Kidney (tissue), 13 donors: ENCODE measurements at regions not wholly inside any gene's neighbourhood (a gene's known extent, or its start where the extent isn't known, plus 50 kb on each side); places are given as distances from the start of the nearest gene placed in this dataset.

Source experiments
- DNase-seq, 5 donors: peaks; one replicate each; pipeline ENCODE4 v3.0.0-alpha.2; 2013 to 2020
- FAIRE-seq: peaks from 2 replicates; lab custom pipeline; 2012; peaks lifted over from hg19 to GRCh38; lab: Jason Lieb, UNC
- H3K27ac ChIP-seq, 2 donors: one replicate each; pipeline ENCODE4 v1.7.0; 2013; ENCODE audit warnings: low read depth in 2 of 2, low read length in 2 of 2, inconsistent platforms in 1 of 2
- H3K27me3 ChIP-seq: one replicate; pipeline ENCODE4 v1.7.1; 2013; ENCODE audit warnings: low read length, inconsistent platforms; ENCODE audit not compliant: control insufficient read depth, insufficient read depth
- H3K36me3 ChIP-seq, 3 donors: one replicate each; pipeline versions ENCODE4 v1.7.0 to v1.7.1; 2013; ENCODE audit warnings: low read length in 3 of 3, control low read depth in 1 of 3, inconsistent platforms in 1 of 3; ENCODE audit not compliant: insufficient read depth in 3 of 3, control insufficient read depth in 2 of 3
- H3K4me1 ChIP-seq, 3 donors: one replicate each; pipeline versions ENCODE4 v1.7.0 to v1.7.1; 2013; ENCODE audit warnings: low read length in 3 of 3, inconsistent platforms in 1 of 3, low read depth in 1 of 3; ENCODE audit not compliant: control insufficient read depth in 2 of 3, insufficient read depth in 2 of 3
- H3K4me3 ChIP-seq, 3 donors: one replicate each; pipeline versions ENCODE4 v1.7.0 to v1.8.1; 2013; ENCODE audit warnings: low read length in 3 of 3, control low read depth in 1 of 3, inconsistent platforms in 1 of 3
- H3K9ac ChIP-seq, 3 donors: one replicate each; pipeline versions ENCODE4 v1.7.0 to v1.7.1; 2013; ENCODE audit warnings: low read length in 3 of 3, control low read depth in 1 of 3, inconsistent platforms in 1 of 3
- H3K9me3 ChIP-seq, 3 donors: one replicate each; pipeline versions ENCODE4 v1.7.0 to v1.7.1; 2013; ENCODE audit warnings: low read length in 3 of 3, control low read depth in 1 of 3, inconsistent platforms in 1 of 3; ENCODE audit not compliant: control insufficient read depth in 2 of 3, insufficient read depth in 1 of 3
- intact Hi-C: fragments of 100-400 bp; cut with DNase I; formaldehyde crosslinking; loops from one replicate; pipeline ENCODE4 v1.11.1; 2022
- TF ChIP-seq, protein P1 (sequence below): IDR thresholded peaks from 3 replicates; pipeline ENCODE4 v1.5.1; 2012; ENCODE audit warnings: mild to moderate bottlenecking, moderate library complexity, borderline replicate concordance; ENCODE audit not compliant: insufficient read depth; ENCODE audit errors: extremely low read depth
- donor health status: control.
- donor health status: control.
- donor health status: control.
- donor health status: control.
- donor health status: control.
- donor health status: DM: yes; HTN: yes; CAD: no.
- donor health status: Normal renal cell carcinoma (clear cell type).

DNA sequence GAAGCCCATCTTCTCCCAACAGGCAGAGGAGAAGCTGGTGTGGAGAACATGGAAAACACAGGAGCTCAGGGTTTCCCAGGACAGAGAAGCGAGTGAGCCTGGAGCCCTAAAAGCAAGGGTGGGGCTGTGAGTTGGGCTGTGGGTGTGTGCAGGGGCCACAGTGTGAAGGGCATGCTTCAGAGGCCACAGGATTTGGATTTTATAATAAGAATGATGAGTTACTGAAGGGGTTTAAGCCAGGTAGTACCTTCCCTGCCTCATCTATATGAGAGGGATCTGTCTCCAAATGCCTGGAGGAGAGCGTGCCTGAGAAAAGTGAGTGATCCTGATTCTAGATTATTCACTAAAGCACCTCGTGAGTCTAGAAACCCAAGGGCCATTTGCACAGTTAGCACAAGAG is 106.8 kb downstream of the VPREB1 start:
- no peak for DNase-seq
- H3K4me1 ChIP-seq, result no peaks in the 10 kb centered on the region

DNA sequence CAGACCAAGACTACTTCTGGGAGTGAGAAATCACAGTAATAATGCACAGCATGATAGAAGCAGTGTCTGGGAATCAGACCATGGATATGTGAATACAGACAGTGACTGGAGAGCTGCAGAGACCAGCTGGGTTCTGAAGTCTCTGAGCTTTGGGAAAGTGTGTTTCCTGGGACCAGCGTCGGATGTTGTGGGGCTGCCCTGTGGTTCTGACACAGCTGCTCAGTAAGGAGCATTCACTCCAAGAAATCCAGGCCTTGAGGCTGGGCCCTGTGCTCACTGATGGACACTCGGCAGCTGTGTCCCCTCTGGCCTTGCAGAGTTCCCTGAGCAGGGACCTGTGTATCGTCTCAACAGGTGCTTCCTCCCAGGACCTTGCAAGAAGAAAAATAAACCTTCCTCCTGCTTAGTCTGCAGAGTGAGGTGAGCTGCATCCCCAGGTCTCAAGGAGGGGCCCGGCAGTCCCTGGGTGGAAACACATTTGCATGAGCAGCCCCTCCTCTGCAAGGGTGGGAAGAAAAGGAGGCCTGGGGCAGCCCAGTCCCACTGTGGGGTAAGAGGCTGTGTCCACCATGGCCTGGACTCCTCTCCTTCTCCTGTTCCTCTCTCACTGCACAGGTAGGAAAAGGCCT is 107.9 kb downstream of the VPREB1 start:
- no peaks in the 10 kb centered on the region for H3K4me1 ChIP-seq
- no peak overlapping the region for H3K9ac ChIP-seq
- DNase-seq (no peak), FAIRE-seq (no peak)
- intact Hi-C loops, result no loop called here
- no peaks in the 10 kb centered on the region for H3K36me3 ChIP-seq
- no peak overlapping the region for H3K27ac ChIP-seq
- no peaks in the 10 kb centered on the region for H3K9me3 ChIP-seq
- H3K27me3 ChIP-seq, result no peaks in the 10 kb centered on the region
- no peak overlapping the region for H3K4me3 ChIP-seq
- TF ChIP-seq, protein P1, sequence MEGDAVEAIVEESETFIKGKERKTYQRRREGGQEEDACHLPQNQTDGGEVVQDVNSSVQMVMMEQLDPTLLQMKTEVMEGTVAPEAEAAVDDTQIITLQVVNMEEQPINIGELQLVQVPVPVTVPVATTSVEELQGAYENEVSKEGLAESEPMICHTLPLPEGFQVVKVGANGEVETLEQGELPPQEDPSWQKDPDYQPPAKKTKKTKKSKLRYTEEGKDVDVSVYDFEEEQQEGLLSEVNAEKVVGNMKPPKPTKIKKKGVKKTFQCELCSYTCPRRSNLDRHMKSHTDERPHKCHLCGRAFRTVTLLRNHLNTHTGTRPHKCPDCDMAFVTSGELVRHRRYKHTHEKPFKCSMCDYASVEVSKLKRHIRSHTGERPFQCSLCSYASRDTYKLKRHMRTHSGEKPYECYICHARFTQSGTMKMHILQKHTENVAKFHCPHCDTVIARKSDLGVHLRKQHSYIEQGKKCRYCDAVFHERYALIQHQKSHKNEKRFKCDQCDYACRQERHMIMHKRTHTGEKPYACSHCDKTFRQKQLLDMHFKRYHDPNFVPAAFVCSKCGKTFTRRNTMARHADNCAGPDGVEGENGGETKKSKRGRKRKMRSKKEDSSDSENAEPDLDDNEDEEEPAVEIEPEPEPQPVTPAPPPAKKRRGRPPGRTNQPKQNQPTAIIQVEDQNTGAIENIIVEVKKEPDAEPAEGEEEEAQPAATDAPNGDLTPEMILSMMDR, result no peak

More for the DNA sequence above, 106.8 kb downstream of the VPREB1 start:
- TF ChIP-seq, protein P1, result no peak
- H3K27me3 ChIP-seq, result no peaks in the 10 kb centered on the region
- FAIRE-seq, result no peak
- H3K9ac ChIP-seq, result no peak overlapping the region
- intact Hi-C loops, result no loop called here
- no peak overlapping the region for H3K27ac ChIP-seq
- H3K4me3 ChIP-seq, result no peak overlapping the region
- H3K9me3 ChIP-seq, result no peaks in the 10 kb centered on the region
- no peaks in the 10 kb centered on the region for H3K36me3 ChIP-seq

DNA sequence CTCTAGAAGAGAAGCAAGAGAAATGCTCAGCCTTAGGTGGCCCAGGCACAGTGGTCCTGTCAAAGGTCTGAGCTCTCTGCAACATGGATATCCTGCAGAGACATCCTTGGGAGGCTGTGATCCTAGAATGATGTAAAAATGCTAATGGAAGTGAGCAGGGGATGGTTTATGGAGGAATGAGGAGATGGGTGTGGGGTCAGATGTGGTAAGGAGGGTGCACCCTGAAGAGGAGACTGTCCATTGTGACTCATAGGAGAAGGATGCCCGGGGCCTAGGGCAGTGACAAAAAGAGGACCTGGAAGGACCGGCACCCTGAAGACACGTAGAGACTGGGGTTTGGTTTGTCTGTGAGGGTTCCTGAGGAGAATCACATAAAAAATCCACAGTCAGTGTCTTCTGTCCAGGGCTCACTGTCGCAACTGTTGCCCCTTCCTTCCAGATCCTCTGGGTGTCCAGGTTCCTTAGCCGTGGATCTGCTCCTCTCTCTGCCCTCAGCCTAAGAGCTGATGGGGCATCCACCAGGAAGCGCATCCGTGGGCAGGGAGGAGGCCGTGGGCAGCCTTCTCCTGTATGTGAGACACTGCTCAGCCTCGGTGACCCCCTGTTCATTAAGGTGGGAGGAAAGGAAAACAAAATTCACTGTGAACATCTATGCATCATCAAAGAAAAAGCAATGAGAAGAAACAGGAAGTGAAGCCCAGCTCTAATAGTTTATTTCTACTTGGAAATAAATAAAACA is 110.7 kb downstream of the VPREB1 start:
- Histone ChIP-seq H3K4me3 (no peak overlapping the region), H3K36me3 (no peaks in the 10 kb centered on the region), H3K27me3 (no peaks in the 10 kb centered on the region), H3K9ac (no peak overlapping the region), H3K4me1 (no peaks in the 10 kb centered on the region), H3K9me3 (no peaks in the 10 kb centered on the region), H3K27ac (no peak overlapping the region)
- intact Hi-C loops, result no loop called here
- TF ChIP-seq, protein P1, result no peak
- DNase-seq, result no peak
- no peak for FAIRE-seq
